HG03066 (cell line): ENCODE measurements at regions not wholly inside any gene's neighbourhood (a gene's known extent, or its start where the extent isn't known, plus 50 kb on each side); places are given as distances from the start of the nearest gene placed in this dataset.
"Not testable (repeated sequence)": the region's sequence is repeated elsewhere in the genome, so short reads cannot be mapped to it uniquely, and the experiment has no call there.

Experiments used
- ATAC-seq: cut with Tn5 transposase; IDR thresholded peaks from one replicate; pipeline ENCODE4 v1.9.1; 2021; ENCODE audit warnings: low read depth; ENCODE audit not compliant: unreplicated experiment

DNA sequence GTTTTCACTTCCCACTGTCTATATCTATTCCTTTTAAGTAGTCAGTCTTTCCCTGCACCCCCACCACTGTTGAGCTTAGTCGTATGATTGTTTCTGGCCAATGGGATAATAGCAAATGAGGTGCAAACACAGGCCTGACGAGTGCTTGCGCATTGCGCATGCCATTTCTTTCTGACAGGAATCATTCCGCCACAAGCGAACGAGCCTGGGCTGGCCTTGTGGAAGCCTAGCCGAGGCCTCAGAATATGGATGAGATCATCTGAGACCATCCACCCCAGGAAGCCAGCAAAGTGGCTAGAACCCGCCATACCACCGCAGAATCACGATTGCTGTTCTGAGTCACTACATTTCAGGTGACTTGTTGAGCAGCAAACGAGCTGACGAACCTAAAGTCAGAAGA lies 52.2 kb upstream of the PRL start:
- ATAC-seq: no peak

DNA sequence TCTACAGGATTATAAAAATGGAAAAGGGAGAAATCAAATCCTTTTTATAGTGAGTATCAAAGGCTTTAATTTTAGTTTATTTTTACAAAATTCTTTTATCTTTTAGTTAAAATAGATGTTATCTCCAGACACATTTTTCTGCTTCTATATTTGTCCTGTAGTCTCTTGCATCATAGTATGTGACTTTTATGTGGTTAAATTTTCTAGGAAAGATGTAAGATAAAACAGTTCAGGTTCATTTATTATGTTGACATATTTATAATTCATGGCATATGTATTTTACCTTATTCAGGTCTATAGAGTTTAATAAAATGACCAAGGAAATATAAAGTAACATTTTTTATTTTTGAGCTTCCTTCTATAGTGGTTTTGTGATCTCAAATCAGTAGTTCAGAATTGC lies 52.7 kb upstream of the PRL start:
- no peak for ATAC-seq

DNA sequence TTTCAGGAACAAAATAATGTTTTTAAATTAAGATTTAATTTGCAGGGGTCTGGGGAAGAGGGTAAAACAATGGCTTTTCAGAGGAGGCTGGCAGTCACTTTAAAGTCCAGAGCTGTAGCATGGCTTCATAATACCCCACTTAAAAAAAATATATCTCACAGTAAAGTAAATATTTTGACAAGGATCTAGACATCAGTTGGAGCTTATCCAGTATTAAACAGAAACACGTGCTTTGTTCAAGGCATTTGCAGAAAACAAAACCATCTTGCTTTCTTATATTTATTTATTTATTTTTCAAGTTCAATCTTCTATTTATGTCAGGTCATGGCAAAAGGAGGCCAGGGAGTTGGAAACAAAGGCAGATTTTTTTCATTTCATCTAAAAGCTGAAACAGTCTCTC lies 53.3 kb upstream of the PRL start:
- no peak for ATAC-seq

DNA sequence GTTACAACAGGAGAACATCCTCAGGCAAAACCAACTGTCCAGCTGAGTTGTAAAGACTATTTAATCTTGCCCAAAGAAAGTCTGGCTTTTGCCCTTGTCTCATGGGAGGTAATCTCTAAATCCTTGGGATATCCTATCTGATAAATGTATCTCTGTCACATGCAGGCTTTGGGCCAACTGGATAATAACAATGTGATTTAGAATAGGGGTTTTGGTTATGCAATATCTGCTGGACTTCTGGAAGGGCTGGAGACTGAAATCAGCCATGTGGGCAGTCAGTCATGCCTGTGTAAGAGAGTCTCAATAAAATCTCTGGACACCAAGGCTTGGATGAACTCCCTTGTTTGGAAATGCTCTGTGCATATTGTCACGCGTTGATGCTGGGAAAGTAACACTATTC lies 56.3 kb upstream of the PRL start:
- no peak for ATAC-seq

DNA sequence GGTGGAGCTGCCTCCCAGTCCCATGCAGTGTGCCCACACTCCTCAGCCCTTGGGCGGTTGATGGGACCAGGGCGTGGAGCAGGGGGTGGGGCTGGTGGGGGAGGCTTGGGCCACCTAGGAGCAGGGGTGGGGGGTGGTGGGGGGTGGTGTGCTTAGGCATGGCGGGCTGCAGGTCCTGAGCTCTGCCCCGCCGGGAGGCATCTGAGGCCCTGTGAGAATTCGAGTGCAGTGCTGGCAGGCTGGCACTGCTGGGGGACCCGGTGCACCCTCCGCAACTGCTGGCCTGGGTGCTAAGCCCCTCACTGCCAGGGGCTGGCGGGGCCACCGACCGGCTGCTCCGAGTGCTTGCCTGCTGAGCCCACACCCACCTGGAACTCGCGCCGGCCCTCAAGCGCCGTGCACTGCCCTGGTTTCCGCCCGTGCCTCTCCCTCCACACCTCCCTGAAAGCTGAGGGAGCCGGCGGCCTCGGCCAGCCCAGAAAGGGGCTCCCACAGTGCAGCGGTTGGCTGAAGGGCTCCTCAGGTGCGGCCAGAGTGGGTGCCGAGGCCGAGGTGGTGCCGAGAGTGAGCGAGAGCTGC lies 59.6 kb upstream of the PRL start:
- no peak for ATAC-seq

DNA sequence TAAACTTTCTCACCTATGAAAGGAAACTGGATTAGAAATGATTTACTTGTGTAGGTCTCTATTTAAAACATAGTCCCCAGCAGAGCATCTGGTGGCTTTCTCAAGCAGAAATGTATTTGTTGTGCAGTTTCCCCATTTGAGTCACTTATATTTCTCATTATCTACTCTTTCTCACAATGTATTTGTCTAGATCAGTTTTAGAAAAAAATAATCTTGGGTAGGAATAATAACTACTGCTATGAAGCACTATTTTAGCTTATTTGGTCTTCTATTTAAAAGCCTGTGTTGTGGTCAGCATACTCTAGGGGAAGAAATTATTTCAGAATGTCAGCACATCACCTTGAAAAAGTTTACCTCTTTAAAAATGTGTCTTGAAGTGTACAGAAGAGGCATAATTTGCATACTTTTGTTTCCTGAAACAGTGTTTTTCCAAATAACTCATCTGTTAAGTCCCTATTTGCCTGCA lies 60.9 kb upstream of the PRL start:
- ATAC-seq: peak; percentile 86

DNA sequence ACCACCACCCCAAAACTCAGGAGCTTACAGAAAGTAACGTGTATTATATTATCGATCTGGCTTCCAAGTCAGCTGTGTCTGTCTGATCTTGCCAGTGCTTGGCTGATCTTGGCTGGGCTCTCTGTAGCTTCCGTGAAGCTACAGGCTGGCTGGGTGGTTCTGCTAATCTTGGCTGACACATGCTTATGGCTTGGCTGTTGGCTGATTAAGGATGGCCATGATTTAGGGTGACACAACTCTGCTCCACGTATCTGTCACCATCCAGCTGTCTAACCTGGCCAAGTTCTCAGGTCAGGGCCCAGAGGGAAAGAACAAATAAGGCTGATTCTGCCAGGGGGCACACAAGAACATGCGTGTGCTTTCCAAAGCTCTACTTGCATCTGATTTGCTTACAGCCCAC lies 64.7 kb upstream of the PRL start:
- ATAC-seq: no peak

DNA sequence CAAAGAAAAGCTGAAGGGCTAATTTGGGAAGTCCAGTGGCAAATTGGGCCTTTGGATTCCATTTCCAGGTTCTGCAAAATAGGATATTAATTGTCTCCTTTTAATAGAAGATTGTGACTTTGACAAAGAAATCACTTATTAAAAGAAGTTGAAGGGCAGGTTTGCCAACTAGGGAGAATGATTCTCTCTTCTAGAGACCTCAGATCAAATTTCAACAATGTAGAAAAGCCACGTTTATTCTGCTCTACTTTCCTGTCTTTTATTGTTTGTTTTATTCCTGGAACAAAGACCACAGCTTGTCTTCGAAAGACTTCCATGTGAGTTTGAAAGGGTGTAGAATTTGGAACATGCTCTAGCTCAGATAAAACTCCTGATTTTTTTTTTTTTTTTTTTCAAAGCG lies 65.5 kb upstream of the PRL start:
- ATAC-seq: no peak

DNA sequence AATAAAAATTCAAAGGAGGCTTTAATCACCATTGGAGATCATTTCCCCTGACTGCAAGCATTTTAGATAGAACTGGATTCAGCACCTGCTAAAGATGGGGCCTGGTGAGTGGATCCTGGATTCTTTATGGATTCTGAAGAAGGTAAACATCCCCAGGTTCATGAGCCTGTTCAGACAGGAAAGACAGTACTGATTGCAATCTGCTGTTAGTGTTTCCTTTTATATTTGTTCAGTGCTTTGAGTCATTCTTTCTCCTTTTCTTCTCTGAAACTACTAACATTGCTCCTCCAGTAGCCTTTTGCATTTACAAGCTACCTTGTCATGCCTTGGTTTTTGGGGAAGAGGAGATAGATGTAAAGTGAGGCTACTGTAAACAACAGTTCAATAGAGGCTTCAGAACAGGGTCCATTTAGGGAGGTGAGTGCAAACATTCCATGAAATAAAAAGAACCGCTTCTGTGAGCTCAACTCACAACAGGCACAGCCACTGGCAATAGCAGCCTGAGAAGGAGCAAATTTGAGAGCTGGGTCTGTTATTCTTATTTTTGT lies 66.4 kb upstream of the PRL start:
- ATAC-seq: no peak

DNA sequence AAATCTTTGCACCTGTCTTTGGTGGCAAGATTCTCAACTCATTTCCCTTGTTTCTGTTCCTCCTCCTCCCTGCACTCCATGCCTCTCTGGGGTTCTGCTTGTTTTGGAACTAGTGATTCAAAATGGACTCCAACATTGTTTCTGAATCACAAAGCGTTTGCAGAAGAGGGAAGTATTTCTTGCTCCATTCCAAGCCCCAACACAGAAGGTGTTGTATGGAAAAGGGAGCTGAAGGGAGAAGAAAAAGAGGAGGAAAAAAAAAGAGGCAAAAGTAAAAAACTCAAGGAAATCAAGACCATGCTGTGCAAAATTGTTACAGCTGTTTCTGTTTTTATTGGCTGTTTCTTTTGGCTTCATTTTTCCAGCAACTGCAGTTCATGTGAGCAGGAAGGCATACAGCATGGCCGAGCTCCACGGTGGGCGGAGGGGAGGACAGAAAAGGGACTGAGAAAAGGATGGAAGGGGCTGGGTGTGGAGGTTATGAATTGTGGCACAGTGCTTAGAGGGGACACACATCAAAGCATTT lies 66.9 kb upstream of the PRL start:
- no peak for ATAC-seq

DNA sequence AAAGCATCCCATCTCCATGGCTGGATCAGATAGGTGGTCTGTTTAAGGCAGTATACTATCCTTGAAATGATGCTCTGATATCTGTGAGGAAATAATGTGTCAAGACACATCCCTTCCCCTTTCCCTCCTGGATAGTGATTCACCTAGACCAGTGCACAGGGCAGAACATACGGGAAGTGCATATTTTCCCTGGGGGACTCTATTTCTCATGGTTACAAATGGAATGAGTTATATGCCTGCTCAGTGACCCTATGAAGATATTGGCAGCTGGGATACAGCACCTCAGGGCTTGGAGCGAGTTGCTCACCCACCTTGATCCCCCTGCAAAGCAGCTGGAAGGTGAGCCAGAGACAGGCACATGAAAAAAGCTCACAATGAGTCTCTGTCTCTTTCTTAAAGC lies 67.5 kb upstream of the PRL start:
- no peak for ATAC-seq

DNA sequence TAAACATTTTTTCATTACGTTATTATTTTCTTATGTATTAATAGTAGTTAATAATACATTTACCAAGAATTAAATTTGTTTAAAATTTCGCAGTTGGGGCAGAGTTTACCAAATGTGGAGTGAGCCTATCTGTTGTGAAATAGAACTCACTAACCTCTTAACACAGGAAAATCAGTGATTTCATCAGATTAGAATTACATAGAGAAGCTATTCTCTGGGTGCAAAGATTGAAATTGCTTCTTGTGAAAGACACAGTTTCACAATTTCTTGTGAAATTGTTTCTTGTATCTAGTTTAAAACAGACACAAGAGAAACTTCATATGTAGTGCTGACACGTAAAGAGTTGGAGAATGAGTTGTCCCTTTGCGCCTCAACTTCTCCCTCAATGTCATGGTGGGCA lies 69.4 kb upstream of the PRL start:
- ATAC-seq: no peak

DNA sequence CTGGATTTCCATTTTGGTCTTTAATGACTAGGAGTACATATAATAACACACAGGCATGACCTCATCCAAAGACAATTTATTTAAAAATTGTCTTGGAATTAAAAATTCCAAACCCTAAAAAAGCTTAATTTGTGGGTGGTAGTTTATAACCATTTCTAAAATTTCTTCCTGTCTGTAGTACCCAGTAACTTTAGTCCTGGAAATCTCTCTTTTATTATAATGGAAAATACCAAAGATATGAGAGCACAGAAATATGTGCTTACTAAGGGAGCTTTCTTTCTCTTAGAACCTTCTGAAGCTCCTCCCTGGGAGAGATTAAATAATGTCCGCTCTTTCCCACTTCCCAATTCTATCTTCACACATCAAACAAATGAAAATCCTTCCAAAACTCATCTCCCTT lies 70.5 kb upstream of the PRL start:
- ATAC-seq: no peak

DNA sequence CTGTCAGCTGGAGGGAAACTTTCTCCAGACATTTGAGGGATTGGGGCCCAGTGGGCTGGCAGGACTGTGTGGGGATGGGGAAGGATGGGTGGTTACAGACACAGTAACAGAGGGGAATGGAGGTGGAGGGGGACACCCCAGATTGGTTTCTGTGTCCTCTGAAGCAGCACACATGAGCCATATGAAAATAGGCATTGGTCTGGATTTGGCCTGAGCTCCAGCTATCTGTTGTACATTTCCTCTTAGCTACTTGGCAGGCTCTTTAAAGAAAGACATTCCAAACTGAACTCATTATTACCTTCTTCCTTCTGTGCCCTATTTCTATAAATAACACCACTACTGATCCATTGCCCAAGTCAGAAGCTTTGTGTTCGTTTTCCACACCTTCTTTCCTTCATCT lies 72.0 kb upstream of the PRL start:
- no peak for ATAC-seq

DNA sequence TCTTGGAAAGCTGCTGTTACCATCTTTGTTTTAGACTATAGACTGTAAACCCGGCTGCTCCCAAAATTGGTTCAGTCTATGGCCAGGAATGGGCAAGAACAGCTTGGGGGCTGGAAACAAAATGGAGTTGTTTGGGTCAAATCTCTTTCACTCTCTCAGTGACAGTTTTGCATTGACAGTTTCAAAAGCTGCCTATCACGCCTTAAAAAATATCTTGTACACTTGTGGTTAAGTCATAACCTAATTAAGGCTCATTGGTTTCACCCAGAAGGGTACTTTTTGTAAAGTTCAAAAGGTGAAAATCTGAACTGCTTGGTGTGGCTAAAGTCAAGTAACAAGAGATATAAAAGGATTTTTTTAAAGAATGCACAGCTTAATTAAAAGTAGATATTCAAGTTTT lies 76.1 kb upstream of the PRL start:
- ATAC-seq: peak; percentile 95

DNA sequence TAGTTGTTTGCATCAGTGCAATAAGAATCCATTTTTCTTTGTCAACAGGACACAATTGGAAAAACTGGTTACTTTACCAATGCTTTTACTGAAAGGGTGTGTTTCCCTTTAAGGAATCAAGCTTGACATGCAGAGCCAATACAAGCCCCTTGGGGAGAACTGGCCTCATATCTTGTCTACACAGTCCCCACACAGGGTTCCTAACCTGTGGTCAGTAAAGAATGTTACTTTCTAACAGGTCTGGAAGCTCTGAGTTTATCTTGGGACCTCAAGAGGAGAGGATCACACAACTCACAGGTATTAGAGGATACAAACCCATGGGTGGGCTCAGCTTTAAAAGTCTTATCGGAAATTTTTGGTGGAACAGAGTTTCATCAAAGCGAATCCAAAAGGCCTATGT lies 78.1 kb upstream of the PRL start:
- ATAC-seq: not testable (repeated sequence)

DNA sequence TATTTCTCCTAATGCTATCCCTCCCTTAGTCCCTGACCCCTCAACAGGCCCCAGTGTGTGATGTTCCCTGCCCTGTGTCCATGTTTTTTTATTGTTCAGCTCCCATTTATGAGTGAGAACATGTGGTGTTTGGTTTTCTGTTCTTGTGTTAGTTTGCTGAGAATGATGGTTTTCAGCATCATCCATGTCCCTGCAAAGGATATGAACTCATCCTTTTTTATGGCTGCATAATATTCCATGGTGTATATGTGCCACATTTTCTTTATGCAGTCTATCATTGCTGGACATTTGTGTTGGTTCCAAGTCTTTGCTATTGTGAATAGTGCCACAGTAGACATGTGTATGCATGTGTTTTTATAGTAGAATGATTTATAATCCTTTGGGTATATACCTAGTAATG lies 79.5 kb upstream of the PRL start:
- ATAC-seq: not testable (repeated sequence)

DNA sequence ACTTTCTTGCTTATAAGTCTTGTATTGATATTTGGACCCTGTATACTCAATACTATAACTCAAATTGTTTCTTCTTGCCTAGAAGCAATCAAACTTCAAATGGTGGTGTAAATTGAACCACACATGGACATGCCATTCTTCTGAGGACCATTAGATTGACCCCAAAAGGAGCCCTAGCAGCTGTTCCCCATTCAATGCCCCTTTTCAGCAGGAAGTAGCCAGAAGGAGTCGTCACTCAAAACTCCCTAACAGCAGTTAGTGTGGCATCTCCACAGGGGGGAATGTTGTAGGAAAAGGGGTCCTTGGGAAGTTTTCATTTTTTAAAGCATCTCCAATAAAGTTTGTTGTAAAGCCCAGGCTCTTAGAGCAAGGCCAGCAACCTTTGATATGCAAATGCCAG lies 81.7 kb upstream of the PRL start:
- ATAC-seq: not testable (repeated sequence)

DNA sequence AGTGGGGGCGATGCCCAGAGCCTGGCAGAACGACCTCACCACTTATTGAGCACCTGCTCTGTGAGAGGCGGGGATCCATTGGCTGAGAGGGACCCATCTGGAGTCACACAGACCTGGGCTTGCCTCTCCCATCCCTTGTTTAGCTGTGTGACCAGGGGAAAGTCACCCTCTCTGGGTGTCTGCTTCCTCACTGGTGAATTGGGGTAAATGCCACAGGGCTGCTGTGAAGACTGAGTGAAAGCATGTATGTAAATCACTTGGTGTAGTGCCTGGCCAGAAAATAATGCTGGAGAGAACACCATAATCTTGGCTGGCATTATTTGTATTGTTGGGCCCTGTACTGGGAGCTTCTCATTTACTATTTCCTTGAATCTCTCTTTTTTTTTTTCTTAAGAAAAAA lies 83.4 kb upstream of the PRL start:
- ATAC-seq: no peak

DNA sequence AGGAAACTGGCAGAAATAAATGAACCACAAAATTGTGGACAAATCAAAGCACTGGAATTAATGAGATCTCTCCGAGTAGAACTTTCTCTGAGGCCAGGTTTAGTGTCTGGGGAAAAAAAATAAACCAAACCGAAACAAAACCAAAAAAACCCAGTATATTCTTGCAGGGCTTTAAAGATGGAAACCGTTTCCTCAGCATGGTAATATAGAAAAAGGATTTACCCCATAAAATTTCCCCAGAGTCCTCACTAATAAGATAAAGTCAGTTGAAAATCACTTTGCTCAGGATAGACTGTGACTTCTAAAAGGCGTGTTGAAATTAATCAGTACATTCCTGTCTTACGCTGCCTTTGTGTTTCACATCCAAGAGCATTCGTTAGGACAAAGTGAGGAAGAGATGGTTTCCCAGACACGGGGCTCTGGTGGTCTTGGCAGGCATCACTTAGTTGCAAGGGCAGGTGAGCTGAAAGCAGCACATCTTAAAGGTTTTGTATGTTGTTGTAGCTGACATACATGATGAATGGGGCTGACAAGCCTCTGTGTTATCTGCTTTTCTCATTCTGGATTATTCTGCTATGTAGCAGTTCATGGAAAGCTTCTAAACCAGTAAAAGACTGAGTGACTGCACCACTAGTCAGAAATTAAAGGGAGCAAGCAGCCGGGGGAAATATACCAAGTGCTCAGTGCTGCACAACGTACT lies 85.2 kb upstream of the PRL start:
- ATAC-seq: no peak

DNA sequence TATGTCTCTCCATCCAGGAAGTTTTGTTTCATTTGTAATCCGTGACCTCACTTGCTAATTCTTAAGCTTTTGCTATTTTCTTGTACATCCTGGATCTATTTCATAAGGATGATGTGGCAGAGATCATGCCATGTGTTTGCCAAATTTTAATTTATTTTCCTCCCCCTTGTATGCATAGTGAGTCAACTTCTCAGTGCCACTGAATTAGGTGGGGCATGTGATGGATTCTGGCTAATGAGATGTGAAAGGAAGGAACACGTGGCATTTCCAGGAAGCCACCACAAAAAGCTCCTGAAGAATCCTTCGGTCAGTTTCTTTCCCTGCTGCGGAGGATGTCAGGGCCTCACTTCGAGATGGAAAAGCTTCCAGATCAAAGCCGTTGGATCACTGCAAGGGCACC lies 86.2 kb upstream of the PRL start:
- no peak for ATAC-seq

DNA sequence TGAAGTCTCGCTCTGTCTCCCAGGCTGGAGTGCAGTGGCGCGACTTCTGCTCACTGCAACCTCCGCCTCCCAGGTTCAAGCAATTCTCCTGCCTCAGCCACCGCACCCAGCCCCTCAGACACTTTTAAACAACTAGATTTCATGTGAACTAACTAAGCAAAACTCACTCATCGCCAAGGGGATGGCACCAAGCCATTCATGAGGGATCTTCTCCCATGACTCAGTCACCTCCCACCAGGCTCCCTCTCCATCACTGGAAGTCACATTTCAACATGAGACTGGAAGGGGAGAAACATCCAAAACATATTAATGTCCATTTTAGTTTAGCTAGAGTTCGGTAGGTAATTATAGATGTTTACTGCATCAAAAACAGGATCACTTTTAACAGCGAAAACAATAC lies 95.9 kb upstream of the PRL start:
- ATAC-seq: no peak
